Testis (tissue), 2 donors: ENCODE measurements at regions not wholly inside any gene's neighbourhood (a gene's known extent, or its start where the extent isn't known, plus 50 kb on each side); places are given as distances from the start of the nearest gene placed in this dataset.

Experiments used
- DNase-seq: peaks from one replicate; pipeline ENCODE4 v3.0.0-alpha.2; 2019
- H3K27ac ChIP-seq, 2 donors: fragments of 200-600 bp; sonication (generic); one replicate each; pipeline ENCODE4 v1.5.1; 2019
- H3K27me3 ChIP-seq: fragments of 200-600 bp; sonication (generic); one replicate; pipeline ENCODE4 v1.5.1; 2019
- H3K36me3 ChIP-seq: fragments of 200-600 bp; sonication (generic); one replicate; pipeline ENCODE4 v1.5.1; 2017; ENCODE audit warnings: low read depth; ENCODE audit errors: missing control alignments
- H3K4me1 ChIP-seq: fragments of 200-600 bp; sonication (generic); one replicate; pipeline ENCODE4 v1.5.1; 2019
- H3K4me3 ChIP-seq, 2 donors: fragments of 200-600 bp; sonication (generic); one replicate each; pipeline ENCODE4 v1.5.1; 2017 to 2019
- H3K9me3 ChIP-seq: fragments of 200-600 bp; sonication (generic); one replicate; pipeline ENCODE4 v1.5.1; 2017
- CTCF ChIP-seq, 3 experiments: fragments of 450-650 bp in 2 of 3; fragments of 200-600 bp in 1 of 3; sonication (generic) in 1 of 3; IDR thresholded peaks; one replicate each; pipeline ENCODE4 v1.5.1; 2016 to 2019; ENCODE audit warnings: antibody characterized with exemption in 3 of 3, mild to moderate bottlenecking in 2 of 3, moderate library complexity in 1 of 3
- POLR2A ChIP-seq: fragments of 450-650 bp; IDR thresholded peaks from one replicate; pipeline ENCODE4 v1.6.1; 2017; ENCODE audit warnings: antibody characterized with exemption, mild to moderate bottlenecking, moderate library complexity
- WGBS, 2 donors: methylation state at CpG; one replicate each; pipeline ENCODE4 v1.1.5; 2018; 5-methylcytosine and 5-hydroxymethylcytosine counted together
- intact Hi-C: fragments of 100-400 bp; cut with DNase I; formaldehyde crosslinking; loops from one replicate; pipeline ENCODE4 v1.15.1; 2023; ENCODE audit warnings: low total_unique reads

- no peak overlapping the region for H3K27ac ChIP-seq
- no peaks in the 10 kb centered on the region for H3K4me1 ChIP-seq
- intact Hi-C loops: no loop called here
- no peaks in the 10 kb centered on the region for H3K9me3 ChIP-seq
- TF ChIP-seq CTCF (IDR thresholded peaks at IDR 0.05): no peak
- no peak for TF ChIP-seq POLR2A
- H3K27me3 ChIP-seq: no peaks in the 10 kb centered on the region
- no peak for DNase-seq
- H3K4me3 ChIP-seq: no peak overlapping the region
- WGBS, 2 donors: 88 to 95% methylated on average over 3 of the region's 3 CpGs
- H3K36me3 ChIP-seq: no peaks in the 10 kb centered on the region
These were observed 108.5 kb downstream of the COPRS start for GRCh38 chr17:31750578-31750977.

- DNase-seq: no peak
- H3K9me3 ChIP-seq: no peaks in the 10 kb centered on the region
- intact Hi-C loops: no loop called here
- peaks cover 12% of the 10 kb centered on the region for H3K4me1 ChIP-seq
- WGBS, 2 donors: 68 to 82% methylated on average over 3 of the region's 3 CpGs
- H3K27ac ChIP-seq: no peak overlapping the region
- no peaks in the 10 kb centered on the region for H3K27me3 ChIP-seq
- no peak overlapping the region for H3K4me3 ChIP-seq
- no peaks in the 10 kb centered on the region for H3K36me3 ChIP-seq
- TF ChIP-seq POLR2A: no peak
- TF ChIP-seq CTCF (IDR thresholded peaks at IDR 0.05): no peak
These were observed 110.2 kb downstream of the COPRS start for GRCh38 chr17:31748881-31749280.

GRCh38 chr17:31746884-31747495 lies 112.1 kb downstream of the COPRS start:
- TF ChIP-seq POLR2A (no peak), CTCF (IDR thresholded peaks at IDR 0.05) (no peak)
- H3K36me3 ChIP-seq: no peaks in the 10 kb centered on the region
- no peak overlapping the region for H3K4me3 ChIP-seq
- H3K27me3 ChIP-seq: no peaks in the 10 kb centered on the region
- no peak overlapping the region for H3K27ac ChIP-seq
- intact Hi-C loops: no loop called here
- H3K9me3 ChIP-seq: no peaks in the 10 kb centered on the region
- peaks cover 13% of the 10 kb centered on the region for H3K4me1 ChIP-seq
- DNase-seq: no peak

- no peaks in the 10 kb centered on the region for H3K36me3 ChIP-seq
- H3K4me1 ChIP-seq: peaks cover 13% of the 10 kb centered on the region
- no peak for TF ChIP-seq POLR2A
- TF ChIP-seq CTCF (IDR thresholded peaks at IDR 0.05): no peak
- H3K4me3 ChIP-seq: no peak overlapping the region
- intact Hi-C loops: no loop called here
- no peaks in the 10 kb centered on the region for H3K9me3 ChIP-seq
- no peak overlapping the region for H3K27ac ChIP-seq
- WGBS, 2 donors: 75 to 84% methylated on average over 8 of the region's 8 CpGs
- DNase-seq: no peak
- no peaks in the 10 kb centered on the region for H3K27me3 ChIP-seq
These were observed 113.0 kb downstream of the COPRS start for GRCh38 chr17:31745964-31746600.

- intact Hi-C loops: no loop called here
- Histone ChIP-seq H3K27me3 (no peaks in the 10 kb centered on the region), H3K27ac (no peak overlapping the region), H3K36me3 (no peaks in the 10 kb centered on the region), H3K9me3 (no peaks in the 10 kb centered on the region), H3K4me3 (no peak overlapping the region), H3K4me1 (peaks cover 19% of the 10 kb centered on the region)
- 32 to 40% methylated on average over 2 to 3 of the region's 3 CpGs for WGBS, 2 donors
- no peak for DNase-seq
- no peak for TF ChIP-seq POLR2A
- TF ChIP-seq CTCF (IDR thresholded peaks at IDR 0.05): no peak
These were observed 114.5 kb downstream of the COPRS start for GRCh38 chr17:31744511-31744951.
